ENCODE measurements at regions not wholly inside any gene's neighbourhood (a gene's known extent, or its start where the extent isn't known, plus 50 kb on each side); places are given as distances from the start of the nearest gene placed in this dataset.
"Not testable (repeated sequence)": the region's sequence is repeated elsewhere in the genome, so short reads cannot be mapped to it uniquely, and the experiment has no call there.

DNA sequence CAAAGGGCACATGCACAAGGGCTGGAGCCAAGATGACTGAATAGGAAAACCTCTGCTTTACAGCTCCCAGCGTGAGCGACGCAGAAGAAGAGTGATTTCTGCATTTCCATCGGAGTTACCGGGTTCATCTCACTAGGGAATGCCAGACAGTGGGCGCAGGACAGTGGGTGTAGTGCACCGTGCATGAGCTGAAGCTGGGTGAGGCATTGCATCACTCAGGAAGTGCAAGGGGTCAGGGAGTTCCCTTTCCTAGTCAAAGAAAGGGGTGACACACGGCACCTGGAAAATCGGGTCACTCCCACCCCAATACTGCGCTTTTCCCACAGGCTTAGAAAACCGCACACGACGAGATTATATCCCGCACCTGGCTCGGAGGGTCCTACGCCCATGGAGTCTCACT is 64.5 kb upstream of the HTR1E start:
- H3K9me3 Mint-ChIP-seq: peaks cover 40% of the 10 kb centered on the region
- H3K4me3 Mint-ChIP-seq; intact Hi-C loops (cut with micrococcal nuclease); H3K4me1 Mint-ChIP-seq (ENCODE audit: low read depth); DNase-seq (ENCODE audit: low spot score); H3K36me3 Mint-ChIP-seq (ENCODE audit: low read depth); H3K27me3 Mint-ChIP-seq (ENCODE audit: insufficient read depth); H3K27ac Mint-ChIP-seq: not testable (repeated sequence)

DNA sequence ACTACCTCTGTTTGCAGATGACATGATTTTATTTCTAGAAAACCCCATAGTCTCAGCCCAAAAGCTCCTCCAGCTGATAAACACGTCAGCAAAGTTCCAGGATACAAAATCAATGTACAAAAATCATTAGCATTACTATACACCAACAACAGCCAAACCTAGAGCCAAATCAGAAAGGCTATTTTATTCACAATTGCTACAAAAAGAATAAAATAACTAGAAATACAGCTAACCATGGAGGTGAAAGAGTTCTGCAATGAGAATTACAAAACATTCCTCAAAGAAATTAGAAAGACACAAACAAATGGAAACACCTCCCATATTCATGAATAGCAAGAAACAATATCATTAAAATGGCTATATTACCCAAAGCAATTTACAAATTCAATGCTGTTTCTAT is 65.6 kb upstream of the HTR1E start:
- Mint-ChIP-seq H3K36me3 (ENCODE audit: low read depth) (no peaks in the 10 kb centered on the region), H3K4me1 (ENCODE audit: low read depth) (no peaks in the 10 kb centered on the region), H3K9me3 (peaks cover 40% of the 10 kb centered on the region), H3K27ac (no peak overlapping the region), H3K27me3 (ENCODE audit: insufficient read depth) (no peaks in the 10 kb centered on the region), H3K4me3 (no peak overlapping the region)
- DNase-seq (ENCODE audit: low spot score): no peak
- intact Hi-C loops (cut with micrococcal nuclease): no loop called here

DNA sequence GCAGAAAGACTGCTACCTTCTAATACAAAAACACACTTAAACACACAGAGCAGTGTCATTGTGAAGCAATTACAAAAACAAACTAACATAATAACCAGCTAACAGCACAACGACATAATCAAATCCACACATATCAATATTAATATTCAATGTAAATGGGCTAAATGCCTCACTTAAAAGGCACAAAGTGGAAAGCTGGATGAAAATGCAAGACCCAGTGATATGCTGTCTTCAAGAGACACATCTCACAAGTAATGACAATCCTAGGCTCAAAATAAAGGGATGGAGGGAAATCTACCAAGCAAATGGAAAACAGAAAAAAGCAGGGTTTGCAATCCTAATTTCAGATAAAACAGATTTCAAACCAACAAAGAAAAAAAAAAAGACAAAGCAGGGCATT is 67.8 kb upstream of the HTR1E start:
- Mint-ChIP-seq H3K27me3 (ENCODE audit: insufficient read depth) (no peaks in the 10 kb centered on the region), H3K36me3 (ENCODE audit: low read depth) (no peaks in the 10 kb centered on the region), H3K9me3 (peaks cover 33% of the 10 kb centered on the region), H3K4me1 (ENCODE audit: low read depth) (no peaks in the 10 kb centered on the region), H3K27ac (no peak overlapping the region), H3K4me3 (no peak overlapping the region)
- intact Hi-C loops (cut with micrococcal nuclease): no loop called here
- DNase-seq (ENCODE audit: low spot score): no peak

DNA sequence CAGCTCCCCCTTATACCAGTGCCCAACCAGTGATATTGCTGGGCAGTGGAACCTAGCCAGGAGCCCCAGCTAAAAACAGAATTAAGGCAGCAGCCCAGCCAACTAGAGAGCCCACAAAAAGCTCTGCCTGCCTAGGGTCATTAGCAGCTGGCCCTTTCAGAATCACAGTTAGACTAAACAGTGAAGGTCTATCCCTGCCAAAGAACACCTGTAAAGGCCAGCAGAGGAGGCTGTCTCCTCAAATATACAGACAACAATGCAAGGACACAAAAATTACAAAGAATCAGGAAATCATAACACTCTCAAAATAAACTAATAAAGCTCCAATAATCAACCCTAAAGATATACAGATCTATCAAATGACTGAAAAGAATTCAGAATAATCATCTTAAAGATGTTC is 77.8 kb upstream of the HTR1E start:
- Mint-ChIP-seq H3K36me3 (ENCODE audit: low read depth) (no peaks in the 10 kb centered on the region), H3K9me3 (no peaks in the 10 kb centered on the region), H3K27me3 (ENCODE audit: insufficient read depth) (peaks cover 2% of the 10 kb centered on the region), H3K27ac (no peak overlapping the region), H3K4me1 (ENCODE audit: low read depth) (no peaks in the 10 kb centered on the region), H3K4me3 (no peak overlapping the region)
- no peak for DNase-seq (ENCODE audit: low spot score)
- intact Hi-C loops (cut with micrococcal nuclease): no loop called here

DNA sequence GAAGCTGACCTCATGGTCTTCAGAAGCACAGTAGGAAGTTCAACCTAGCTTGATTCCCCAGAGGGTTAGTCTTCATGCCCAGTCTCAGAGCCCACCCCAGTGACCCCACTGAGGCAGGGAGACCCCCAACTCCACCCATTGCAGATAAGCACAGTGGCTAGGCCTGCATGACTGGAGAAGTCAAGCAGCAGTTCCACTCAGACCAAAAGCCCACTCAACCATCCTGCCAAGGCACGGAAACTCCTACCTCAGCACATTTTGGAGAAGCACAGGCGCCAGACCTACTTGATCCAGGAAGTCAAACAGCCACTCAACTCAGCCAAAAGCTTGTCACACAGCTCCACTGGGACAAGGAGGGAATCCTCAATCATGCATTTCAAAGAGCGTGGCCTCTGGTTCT is 78.4 kb upstream of the HTR1E start:
- Mint-ChIP-seq H3K4me1 (ENCODE audit: low read depth) (no peaks in the 10 kb centered on the region), H3K4me3 (no peak overlapping the region), H3K27me3 (ENCODE audit: insufficient read depth) (peaks cover 2% of the 10 kb centered on the region), H3K36me3 (ENCODE audit: low read depth) (no peaks in the 10 kb centered on the region), H3K27ac (no peak overlapping the region), H3K9me3 (no peaks in the 10 kb centered on the region)
- DNase-seq (ENCODE audit: low spot score): no peak
- intact Hi-C loops (cut with micrococcal nuclease): no loop called here

DNA sequence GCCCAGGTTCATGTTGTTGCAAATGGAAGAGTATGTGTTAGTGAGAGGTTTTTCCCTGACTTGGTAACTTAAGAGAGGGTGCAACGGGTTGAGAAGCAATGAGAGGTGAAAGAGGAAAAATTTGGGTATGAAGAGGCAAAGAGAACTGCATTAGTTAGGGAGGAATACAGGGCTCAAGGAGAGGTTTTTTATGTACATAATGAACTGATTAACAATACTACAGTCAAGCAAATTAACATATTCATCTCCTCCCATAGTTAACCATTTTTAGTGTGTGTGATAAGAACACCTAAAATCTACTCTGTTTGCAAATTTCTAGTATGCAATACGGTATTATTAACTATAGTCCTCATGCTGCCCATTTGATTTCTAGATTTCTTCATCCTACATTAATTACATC is 79.5 kb upstream of the HTR1E start:
- intact Hi-C loops (cut with micrococcal nuclease): no loop called here
- no peak for DNase-seq (ENCODE audit: low spot score)
- Mint-ChIP-seq H3K4me1 (ENCODE audit: low read depth) (no peaks in the 10 kb centered on the region), H3K9me3 (no peaks in the 10 kb centered on the region), H3K36me3 (ENCODE audit: low read depth) (no peaks in the 10 kb centered on the region), H3K27ac (no peak overlapping the region), H3K27me3 (ENCODE audit: insufficient read depth) (peaks cover 2% of the 10 kb centered on the region), H3K4me3 (no peak overlapping the region)

DNA sequence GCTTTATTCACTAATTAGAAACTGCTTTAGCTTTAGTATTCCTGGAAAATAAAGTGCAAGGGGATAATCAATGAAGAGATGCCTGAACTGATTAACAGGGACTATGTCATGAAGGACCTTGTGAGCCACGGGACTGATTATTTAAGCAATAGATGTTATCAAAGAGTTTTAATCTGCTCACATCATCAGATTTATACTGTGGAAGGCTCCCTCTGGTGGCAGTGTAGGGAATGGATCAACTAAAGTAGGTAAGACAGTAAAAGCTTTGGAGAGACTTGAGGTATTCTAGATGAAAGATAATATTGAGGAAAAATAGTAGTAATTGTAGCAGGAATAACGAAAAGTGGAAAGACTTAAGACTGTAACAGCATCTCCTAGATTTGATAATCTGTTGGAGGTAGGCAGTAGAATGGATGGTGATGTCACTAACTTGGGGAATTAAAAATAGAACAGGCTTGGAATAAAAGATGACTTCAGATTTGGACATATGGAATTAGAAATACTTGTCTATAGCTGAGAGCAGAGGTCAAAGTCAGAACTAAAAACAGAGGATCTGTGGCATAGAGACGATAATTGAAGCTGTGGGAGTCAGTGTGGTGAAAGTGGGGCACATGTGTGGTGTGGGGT is 80.3 kb upstream of the HTR1E start:
- Mint-ChIP-seq H3K27me3 (ENCODE audit: insufficient read depth) (no peaks in the 10 kb centered on the region), H3K4me3 (no peak overlapping the region), H3K9me3 (no peaks in the 10 kb centered on the region), H3K4me1 (ENCODE audit: low read depth) (no peaks in the 10 kb centered on the region), H3K27ac (no peak overlapping the region), H3K36me3 (ENCODE audit: low read depth) (no peaks in the 10 kb centered on the region)
- DNase-seq (ENCODE audit: low spot score): no peak
- intact Hi-C loops (cut with micrococcal nuclease): no loop called here

DNA sequence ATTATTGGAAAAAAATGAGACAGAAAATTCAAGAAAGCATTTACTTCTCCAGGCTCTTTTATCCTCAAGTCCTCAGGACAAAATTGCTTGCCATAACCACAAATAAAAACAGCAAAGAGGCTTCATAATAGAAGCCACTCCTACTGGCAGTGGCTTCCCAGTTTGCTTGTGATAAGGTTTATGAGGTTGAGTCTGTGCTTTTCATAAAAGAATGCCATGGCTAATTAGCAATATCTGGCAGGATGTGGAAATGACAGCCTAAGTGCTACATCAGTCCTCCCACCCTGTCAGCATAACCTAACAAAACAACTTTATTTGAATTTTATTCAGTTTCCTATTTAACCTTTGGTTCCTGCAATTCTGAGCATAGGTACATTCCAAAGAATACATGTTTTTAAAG is 80.9 kb upstream of the HTR1E start:
- DNase-seq (ENCODE audit: low spot score): no peak
- no peak overlapping the region for H3K27ac Mint-ChIP-seq
- no peaks in the 10 kb centered on the region for H3K36me3 Mint-ChIP-seq (ENCODE audit: low read depth)
- intact Hi-C loops (cut with micrococcal nuclease): no loop called here
- no peak overlapping the region for H3K4me3 Mint-ChIP-seq
- no peaks in the 10 kb centered on the region for H3K27me3 Mint-ChIP-seq (ENCODE audit: insufficient read depth)
- no peaks in the 10 kb centered on the region for H3K4me1 Mint-ChIP-seq (ENCODE audit: low read depth)
- H3K9me3 Mint-ChIP-seq: no peaks in the 10 kb centered on the region

DNA sequence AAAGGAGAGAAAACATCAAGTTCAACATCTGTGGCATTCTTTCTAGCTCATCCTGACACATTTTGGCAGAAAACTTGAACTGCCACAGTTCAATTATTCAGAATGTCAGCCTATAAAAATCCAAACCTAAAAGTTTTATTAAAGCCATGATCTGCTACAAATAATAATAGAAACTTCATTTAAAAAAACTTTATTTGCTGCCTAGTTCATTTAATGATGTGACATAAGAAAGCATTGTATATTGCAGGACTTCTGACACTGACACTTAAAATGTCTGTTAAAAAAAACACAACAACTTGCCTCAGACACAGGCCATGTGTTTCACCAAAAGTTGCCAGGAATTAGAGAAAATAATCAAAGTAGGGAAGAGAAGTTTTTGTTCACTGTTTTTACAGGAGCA is 88.3 kb upstream of the HTR1E start:
- H3K36me3 Mint-ChIP-seq (ENCODE audit: low read depth): no peaks in the 10 kb centered on the region
- intact Hi-C loops (cut with micrococcal nuclease): no loop called here
- no peak overlapping the region for H3K4me3 Mint-ChIP-seq
- H3K4me1 Mint-ChIP-seq (ENCODE audit: low read depth): no peaks in the 10 kb centered on the region
- H3K27ac Mint-ChIP-seq: no peak overlapping the region
- no peaks in the 10 kb centered on the region for H3K27me3 Mint-ChIP-seq (ENCODE audit: insufficient read depth)
- DNase-seq (ENCODE audit: low spot score): no peak
- H3K9me3 Mint-ChIP-seq: no peaks in the 10 kb centered on the region

DNA sequence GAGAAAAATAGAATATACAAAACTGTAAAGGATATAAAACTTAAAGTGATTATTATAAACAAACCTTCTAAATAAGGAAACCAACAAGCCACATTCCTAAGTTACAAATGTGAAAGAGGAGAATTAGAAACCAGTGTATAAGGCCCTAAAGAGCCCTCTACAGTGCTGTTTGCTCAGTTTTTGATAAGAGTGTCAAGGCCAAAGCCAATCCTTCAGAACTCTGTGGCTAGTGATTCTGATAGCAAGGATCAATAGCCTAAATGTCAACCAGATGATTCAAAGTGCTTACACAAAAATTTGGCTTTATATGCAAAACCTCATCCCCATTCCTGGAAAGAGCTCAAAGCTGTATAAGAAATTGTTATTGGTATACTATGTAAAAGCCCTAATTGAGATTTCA is 104.6 kb upstream of the HTR1E start:
- H3K9me3 Mint-ChIP-seq: no peaks in the 10 kb centered on the region
- no peak overlapping the region for H3K4me3 Mint-ChIP-seq
- no peak overlapping the region for H3K27ac Mint-ChIP-seq
- H3K27me3 Mint-ChIP-seq (ENCODE audit: insufficient read depth): no peaks in the 10 kb centered on the region
- intact Hi-C loops (cut with micrococcal nuclease): no loop called here
- no peaks in the 10 kb centered on the region for H3K4me1 Mint-ChIP-seq (ENCODE audit: low read depth)
- no peak for DNase-seq (ENCODE audit: low spot score)
- H3K36me3 Mint-ChIP-seq (ENCODE audit: low read depth): no peaks in the 10 kb centered on the region

DNA sequence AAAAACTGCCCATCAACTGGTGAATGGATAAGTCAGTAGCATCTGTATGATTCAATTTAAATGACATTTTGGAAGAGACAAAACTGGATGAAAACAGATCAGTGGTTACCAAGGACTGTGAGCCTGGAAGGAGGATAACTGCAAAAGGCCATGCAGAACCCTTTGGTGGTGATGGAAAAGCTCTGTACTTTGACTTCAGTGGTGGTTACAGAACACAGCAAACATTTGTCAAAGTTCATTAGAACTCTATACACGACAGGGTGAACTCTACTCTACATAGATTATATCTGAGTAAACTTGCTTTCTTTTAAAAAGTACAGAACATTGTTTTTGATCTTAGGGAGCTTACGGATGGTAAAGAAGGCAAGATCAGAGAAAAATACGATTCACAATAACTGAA is 111.9 kb upstream of the HTR1E start:
- H3K4me3 Mint-ChIP-seq: no peak overlapping the region
- no peaks in the 10 kb centered on the region for H3K9me3 Mint-ChIP-seq
- no peaks in the 10 kb centered on the region for H3K36me3 Mint-ChIP-seq (ENCODE audit: low read depth)
- intact Hi-C loops (cut with micrococcal nuclease): no loop called here
- no peak overlapping the region for H3K27ac Mint-ChIP-seq
- no peak for DNase-seq (ENCODE audit: low spot score)
- no peaks in the 10 kb centered on the region for H3K27me3 Mint-ChIP-seq (ENCODE audit: insufficient read depth)
- no peaks in the 10 kb centered on the region for H3K4me1 Mint-ChIP-seq (ENCODE audit: low read depth)

DNA sequence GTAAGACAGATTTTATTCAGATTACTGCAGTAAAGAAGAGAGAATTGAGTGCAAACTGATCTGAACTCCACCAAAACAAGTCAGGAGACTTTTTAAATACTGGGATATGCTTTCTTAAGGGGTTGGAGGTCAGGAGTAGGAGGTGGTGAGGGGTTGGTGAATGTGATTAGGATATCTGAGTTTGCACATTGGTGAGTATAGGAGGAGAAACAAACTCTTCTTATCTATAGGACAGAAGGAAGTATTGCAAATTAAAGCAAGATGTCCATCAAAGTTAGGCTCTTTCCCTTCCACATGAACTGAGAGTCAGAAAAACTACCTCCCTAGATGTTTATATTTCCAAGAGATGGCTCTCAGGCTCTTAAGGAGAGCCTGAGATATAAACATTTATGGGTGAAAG is 114.6 kb upstream of the HTR1E start:
- H3K9me3 Mint-ChIP-seq: peaks cover 3% of the 10 kb centered on the region
- no peaks in the 10 kb centered on the region for H3K27me3 Mint-ChIP-seq (ENCODE audit: insufficient read depth)
- intact Hi-C loops (cut with micrococcal nuclease): no loop called here
- H3K4me1 Mint-ChIP-seq (ENCODE audit: low read depth): no peaks in the 10 kb centered on the region
- DNase-seq (ENCODE audit: low spot score): no peak
- no peak overlapping the region for H3K27ac Mint-ChIP-seq
- H3K36me3 Mint-ChIP-seq (ENCODE audit: low read depth): no peaks in the 10 kb centered on the region
- H3K4me3 Mint-ChIP-seq: no peak overlapping the region

DNA sequence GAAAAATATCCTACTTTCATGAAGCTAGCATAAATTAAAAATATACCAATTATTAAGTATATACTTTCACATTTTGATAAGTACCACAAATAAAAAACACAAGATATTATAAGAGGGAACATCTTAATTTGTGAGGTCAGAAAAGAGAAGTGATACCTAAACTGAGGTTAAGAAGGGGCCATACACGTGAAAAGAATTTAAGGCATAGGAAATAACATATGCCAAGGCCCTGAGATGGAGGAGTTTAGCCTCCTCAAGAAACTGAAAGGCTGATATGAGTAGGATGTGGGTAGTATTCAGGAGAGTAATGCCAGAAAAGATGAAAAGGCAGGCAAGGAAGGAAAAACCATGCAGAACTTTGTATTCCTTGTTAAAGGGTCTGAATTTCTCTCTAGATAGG is 116.6 kb upstream of the HTR1E start:
- no peak overlapping the region for H3K27ac Mint-ChIP-seq
- no peaks in the 10 kb centered on the region for H3K27me3 Mint-ChIP-seq (ENCODE audit: insufficient read depth)
- peaks cover 13% of the 10 kb centered on the region for H3K9me3 Mint-ChIP-seq
- DNase-seq (ENCODE audit: low spot score): no peak
- intact Hi-C loops (cut with micrococcal nuclease): no loop called here
- no peaks in the 10 kb centered on the region for H3K4me1 Mint-ChIP-seq (ENCODE audit: low read depth)
- no peaks in the 10 kb centered on the region for H3K36me3 Mint-ChIP-seq (ENCODE audit: low read depth)
- H3K4me3 Mint-ChIP-seq: no peak overlapping the region

DNA sequence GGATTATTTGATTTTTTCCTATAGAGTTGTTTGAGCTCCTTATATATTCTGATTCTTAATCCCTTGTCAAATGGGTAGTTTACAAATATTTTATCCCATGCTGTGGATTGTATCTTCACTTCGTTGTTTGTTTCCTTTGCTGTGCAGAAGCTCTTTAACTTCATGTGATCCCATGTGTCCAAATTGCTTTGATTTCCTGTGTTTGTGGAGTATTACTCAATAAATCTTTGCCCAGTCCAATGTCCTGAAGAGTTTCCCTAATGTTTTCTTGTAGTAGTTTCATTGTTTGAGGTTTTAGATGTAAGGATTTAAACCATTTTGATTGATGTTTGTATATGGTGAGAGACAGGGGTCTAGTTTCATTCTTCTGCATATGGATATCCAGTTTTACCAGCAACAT is 143.7 kb upstream of the HTR1E start:
- Mint-ChIP-seq H3K4me3 (no peak overlapping the region), H3K27me3 (ENCODE audit: insufficient read depth) (no peaks in the 10 kb centered on the region), H3K36me3 (ENCODE audit: low read depth) (no peaks in the 10 kb centered on the region), H3K27ac (no peak overlapping the region), H3K9me3 (no peaks in the 10 kb centered on the region), H3K4me1 (ENCODE audit: low read depth) (no peaks in the 10 kb centered on the region)
- no peak for DNase-seq (ENCODE audit: low spot score)
- intact Hi-C loops (cut with micrococcal nuclease): no loop called here

Data from activated T-helper 1 cell treated with anti-CD3 and anti-CD28 coated beads, Interleukin-12 subunit alpha, Interleukin-12 subunit beta, Interleukin-2, Interleukin-4 antibody, amounts not matched to agents 30 ng/mL and 10 ng/mL and 1 ng/mL, durations not matched to agents 14 hours and 24 hours and 36 hours (primary cell).